GM18868 (cell line): ENCODE measurements at regions not wholly inside any gene's neighbourhood (a gene's known extent, or its start where the extent isn't known, plus 50 kb on each side); places are given as distances from the start of the nearest gene placed in this dataset.

Source experiments
- ATAC-seq: cut with Tn5 transposase; IDR thresholded peaks from one replicate; pipeline ENCODE4 v1.9.1; 2021; ENCODE audit warnings: mild to moderate bottlenecking, moderate library complexity; ENCODE audit not compliant: unreplicated experiment

DNA sequence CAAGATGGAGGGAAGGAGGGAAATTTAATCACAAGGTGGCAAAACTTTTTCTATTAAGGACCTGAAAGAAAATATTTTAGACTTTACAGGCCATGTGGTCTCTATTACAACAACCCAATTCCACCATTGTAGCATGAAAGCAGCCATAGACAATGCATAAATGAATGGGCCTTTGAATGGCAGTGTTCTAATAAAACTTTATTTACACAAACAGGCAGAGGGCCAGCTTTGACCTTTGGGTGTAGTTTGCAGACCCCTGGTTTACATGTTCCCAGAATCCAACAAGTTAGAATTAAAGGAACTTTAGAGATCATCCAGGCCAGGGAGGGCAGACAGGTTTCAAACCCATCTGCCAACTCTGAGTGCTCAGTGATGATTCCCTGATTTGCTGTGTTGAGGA lies 95.2 kb downstream of the BANF2 start:
- no peak for ATAC-seq

DNA sequence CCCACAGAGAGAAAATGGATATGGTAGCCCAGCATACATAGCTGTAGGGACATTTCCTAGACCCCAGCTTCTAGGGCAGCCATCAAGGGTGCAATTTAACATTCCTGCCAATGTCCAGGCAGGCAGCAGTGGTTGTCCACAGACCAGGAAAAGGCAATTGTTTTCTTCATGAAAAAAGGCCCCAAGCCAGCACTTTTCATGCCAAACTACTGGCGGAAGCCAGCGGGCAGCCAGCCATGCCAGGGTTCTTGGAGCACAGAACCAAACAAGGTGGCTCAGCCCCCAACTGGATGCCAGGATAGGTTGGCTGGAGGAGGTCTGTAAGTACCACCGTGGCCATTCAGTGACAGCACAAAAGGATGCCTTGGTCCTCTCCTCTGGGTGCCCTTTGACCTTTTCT lies 94.6 kb downstream of the BANF2 start:
- ATAC-seq = no peak

DNA sequence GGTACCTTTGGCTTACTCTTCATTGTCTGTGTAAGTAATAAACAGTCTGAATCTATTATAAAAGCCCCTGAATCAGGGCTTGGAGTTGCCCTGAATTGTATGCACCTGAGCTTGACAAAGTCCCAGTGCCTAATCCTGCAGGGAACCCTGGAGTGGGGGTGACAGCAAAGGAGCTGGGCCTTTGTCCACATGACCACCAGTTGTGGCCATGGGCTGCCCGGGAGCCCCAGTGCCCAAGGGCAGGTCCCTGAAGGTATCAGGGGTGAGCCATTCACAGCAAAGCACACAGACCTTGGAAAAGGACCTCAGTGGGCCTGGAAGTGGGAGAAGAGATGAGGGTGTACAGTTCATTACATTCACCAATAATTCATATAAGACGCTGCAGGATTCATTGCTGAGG lies 94.2 kb downstream of the BANF2 start:
- ATAC-seq = no peak

DNA sequence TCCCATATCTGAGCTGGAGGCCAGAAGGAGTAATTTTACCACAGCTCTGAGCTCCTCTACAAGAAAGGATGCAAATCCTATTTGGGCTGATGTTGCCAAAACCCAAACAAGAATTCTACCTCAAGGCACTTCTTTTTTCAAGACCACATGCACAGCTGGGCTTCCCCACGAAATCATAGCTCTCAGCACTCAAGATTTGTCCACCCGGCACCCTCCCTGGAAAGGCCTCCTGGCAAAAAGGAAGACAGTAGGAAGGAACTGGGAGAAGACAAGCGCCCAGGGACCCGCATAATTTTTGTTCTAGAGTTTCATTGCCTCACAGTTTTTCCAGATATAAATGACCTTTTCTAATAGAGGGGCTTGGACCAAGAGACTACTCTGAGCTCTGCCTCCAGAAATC lies 90.5 kb downstream of the BANF2 start:
- no peak for ATAC-seq

DNA sequence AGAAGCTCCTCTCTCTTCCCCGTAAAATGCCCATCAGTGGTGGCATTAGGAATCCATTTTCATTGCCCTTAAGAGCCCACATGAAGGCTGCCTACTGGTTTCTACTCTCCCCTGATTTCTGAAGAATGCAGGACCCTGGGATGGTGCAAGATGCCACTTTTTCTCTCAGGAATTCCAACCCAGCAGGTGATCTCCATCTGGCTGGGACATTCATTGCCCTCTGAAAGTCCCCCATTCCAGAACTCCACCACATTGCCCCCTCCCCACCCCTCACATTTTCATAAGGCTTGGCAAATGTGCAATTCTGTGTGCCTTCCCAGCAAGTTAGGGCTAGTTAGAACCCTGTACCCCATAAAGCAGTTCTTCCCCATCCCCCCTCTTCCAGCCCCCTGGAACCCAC lies 88.0 kb downstream of the BANF2 start:
- no peak for ATAC-seq

DNA sequence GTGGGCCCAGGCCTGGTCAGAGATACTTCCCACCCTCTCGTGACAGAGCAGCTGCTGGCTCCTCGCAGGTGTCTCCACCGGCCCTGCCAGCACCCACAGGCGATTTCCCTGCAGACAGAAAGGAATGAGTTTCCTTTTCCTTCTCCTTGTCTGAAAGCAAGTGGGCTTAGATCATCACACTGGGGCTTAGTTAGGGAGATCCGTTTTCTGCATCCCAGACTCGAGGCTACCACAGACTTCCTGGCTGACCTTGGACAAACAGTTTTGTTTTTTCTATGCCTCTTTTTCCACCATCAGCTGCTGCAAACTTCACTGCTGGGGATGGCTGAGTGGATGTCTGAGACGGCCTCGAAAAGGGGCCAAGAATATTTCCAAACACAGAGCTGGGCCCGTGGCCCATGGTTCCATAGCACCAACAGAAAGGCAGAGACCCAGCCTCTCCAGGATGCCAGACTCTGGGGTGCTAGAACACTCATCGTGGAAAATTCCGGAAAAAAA lies 86.5 kb downstream of the BANF2 start:
- no peak for ATAC-seq
